K562 (cell line): ENCODE measurements at regions not wholly inside any gene's neighbourhood (a gene's known extent, or its start where the extent isn't known, plus 50 kb on each side); places are given as distances from the start of the nearest gene placed in this dataset.

ENCODE experiments used
- ATAC-seq: fragments of 200-7000 bp; cut with Tn5 transposase; 3 replicates; pipeline ENCODE4 v1.9.1; 2020; ENCODE audit warnings: moderate library complexity
- BruUV-seq: library from RNA; stranded (reverse); fragments of 400-500 nt; replicated peaks from 2 replicates; lab custom pipeline; 2021; lab: Mats Ljungman, UMichigan
- CTCF ChIA-PET: fragments of 300-600 bp; formaldehyde crosslinking; extraction: SDS; loops from one replicate; lab custom pipeline; 2021; ENCODE audit warnings: low intra/inter-chr PET ratio; lab: Yijun Ruan, JAX
- POLR2A ChIA-PET: fragments of 300-600, 350-650 bp; sonication (Branson Sonifier 250); formaldehyde crosslinking; extraction: SDS; loops from one replicate; lab custom pipeline; 2021; ENCODE audit warnings: antibody characterized with exemption, inconsistent platforms; lab: Yijun Ruan, JAX
- DNase-seq, 4 experiments: peaks; one replicate each; pipeline versions ENCODE4 v3.0.0 to v3.0.0-alpha.2; 2011 to 2018; ENCODE audit warnings: low spot score in 3 of 4, mixed read lengths in 3 of 4; ENCODE audit errors: extremely low read depth in 1 of 4
- FAIRE-seq: peaks from 2 replicates; lab custom pipeline; 2011; peaks lifted over from hg19 to GRCh38; lab: Jason Lieb, UNC
- H2AFZ ChIP-seq: 2 replicates; pipeline ENCODE4 v1.6.0; 2011; ENCODE audit warnings: low read depth, low read length, control low read depth, inconsistent platforms
- H3K27ac ChIP-seq: fragments of 200-600 bp; 3 replicates; pipeline ENCODE4 v1.8.0; 2011; ENCODE audit warnings: low read depth, mild to moderate bottlenecking, control low read depth, inconsistent platforms, low read length, moderate library complexity, mixed read lengths; ENCODE audit errors: extremely low read depth
- H3K27me3 ChIP-seq, 2 experiments: fragments of 300-600 bp in 1 of 2; 2 replicates in 1 of 2; 3 replicates in 1 of 2; pipeline versions ENCODE4 v1.6.0 to v1.8.0; 2011; ENCODE audit warnings: inconsistent platforms in 2 of 2, low read length in 2 of 2, mild to moderate bottlenecking in 1 of 2, mixed read lengths in 1 of 2, moderate library complexity in 1 of 2; ENCODE audit not compliant: control insufficient read depth in 2 of 2, insufficient read depth in 2 of 2
- H3K36me3 ChIP-seq: fragments of 300-600 bp; 3 replicates; pipeline ENCODE4 v1.8.0; 2011; ENCODE audit warnings: mild to moderate bottlenecking, low read length, inconsistent platforms; ENCODE audit not compliant: control insufficient read depth, insufficient read depth
- H3K4me1 ChIP-seq, 2 experiments: fragments of 200-600 bp in 1 of 2; replicated peaks in 1 of 2; 2 replicates in 1 of 2; 3 replicates in 1 of 2; pipeline versions ENCODE4 v1.5.1 to v1.8.0; 2011; ENCODE audit warnings: inconsistent platforms in 2 of 2, low read length in 2 of 2, mild to moderate bottlenecking in 1 of 2, mixed read lengths in 1 of 2, moderate library complexity in 1 of 2; ENCODE audit not compliant: control insufficient read depth in 2 of 2, insufficient read depth in 2 of 2
- H3K4me2 ChIP-seq: 2 replicates; pipeline ENCODE4 v1.6.1; 2011; ENCODE audit warnings: low read length, control low read depth, inconsistent platforms, mixed read lengths; ENCODE audit not compliant: insufficient read depth
- H3K4me3 ChIP-seq: fragments of 200-600 bp; sonication (generic), shearing (Covaris generic); 2 replicates; pipeline ENCODE4 v1.5.1; 2016; ENCODE audit warnings: control low read depth, inconsistent platforms
- H3K79me2 ChIP-seq: fragments of 200-600 bp; 3 replicates; pipeline ENCODE4 v1.8.0; 2011; ENCODE audit warnings: low read length, inconsistent platforms; ENCODE audit not compliant: control insufficient read depth, insufficient read depth
- H3K9ac ChIP-seq, 2 experiments: 2 replicates each; pipeline versions ENCODE4 v1.6.0 to v1.6.1; 2011; ENCODE audit warnings: low read depth in 2 of 2, low read length in 2 of 2, control low read depth in 1 of 2, inconsistent platforms in 1 of 2, mild to moderate bottlenecking in 1 of 2, mixed read lengths in 1 of 2; ENCODE audit not compliant: insufficient read depth in 1 of 2
- H3K9me1 ChIP-seq: one replicate; pipeline ENCODE4 v1.6.0; 2011; ENCODE audit warnings: inconsistent platforms, mild to moderate bottlenecking, low read length, moderate library complexity; ENCODE audit not compliant: control insufficient read depth, insufficient read depth
- H3K9me3 ChIP-seq: replicated peaks from 2 replicates; pipeline ENCODE4 v1.5.1; 2011; ENCODE audit warnings: low read depth, low read length, inconsistent platforms; ENCODE audit not compliant: control insufficient read depth, insufficient read depth
- H4K20me1 ChIP-seq: replicated peaks from 2 replicates; pipeline ENCODE4 v1.6.1; 2011; ENCODE audit warnings: low read length, inconsistent platforms, mixed read lengths; ENCODE audit not compliant: control insufficient read depth, insufficient read depth
- HNRNPLL ChIP-seq: fragments of 200-400 bp; formaldehyde crosslinking; IDR thresholded peaks from 2 replicates; pipeline ENCODE4 v1.6.1; 2017; ENCODE audit warnings: low read length, low read depth, mild to moderate bottlenecking; ENCODE audit not compliant: poor library complexity, severe bottlenecking
- KLF6 ChIP-seq: fragments of 250-450 bp; sonication (Bioruptor Pico); IDR thresholded peaks from 2 replicates; pipeline ENCODE4 v1.4.0; 2020; ENCODE audit warnings: mild to moderate bottlenecking, moderate library complexity, borderline replicate concordance
- SIX5 ChIP-seq, 2 experiments: IDR thresholded peaks; 2 replicates each; pipeline ENCODE4 v1.6.1; 2011; ENCODE audit warnings: low read length in 2 of 2, borderline replicate concordance in 1 of 2, low read depth in 1 of 2, mild to moderate bottlenecking in 1 of 2, moderate library complexity in 1 of 2; ENCODE audit not compliant: insufficient read depth in 1 of 2
- ZNF76 ChIP-seq: fragments of 250-450 bp; sonication (Bioruptor Pico); IDR thresholded peaks from 2 replicates; pipeline ENCODE4 v1.4.0; 2020; ENCODE audit warnings: mild to moderate bottlenecking, moderate library complexity, borderline replicate concordance
- ZNF766 ChIP-seq: fragments of 200-800 bp; sonication (Bioruptor generic); conservative IDR thresholded peaks from 2 replicates; pipeline ENCODE4 v1.6.1; 2016; ENCODE audit warnings: missing genetic modification characterization, missing compliant biosample characterization
- WGBS: fragments of 100-300 bp; shearing (Covaris generic); methylation state at CpG from one replicate; pipeline ENCODE4 v1.1.6; 2016; ENCODE audit warnings: low coverage, mixed read lengths; ENCODE audit not compliant: insufficient coverage; ENCODE audit errors: missing lambda C conversion rate; 5-methylcytosine and 5-hydroxymethylcytosine counted together
- in situ Hi-C: fragments of 300-500 bp; cut with MboI; formaldehyde crosslinking; loops from 4 replicates; pipeline ENCODE4 v1.15.0; 2018; ENCODE audit warnings: inconsistent platforms, mixed read lengths
- intact Hi-C: fragments of 100-400 bp; cut with micrococcal nuclease; formaldehyde crosslinking; loops from 2 replicates; pipeline ENCODE4 v1.14.2; 2022
- TF ChIP-seq, protein P1 (sequence below): fragments of 450-650 bp; IDR thresholded peaks from 2 replicates; pipeline ENCODE4 v1.6.1; 2016; ENCODE audit warnings: mild to moderate bottlenecking, moderate library complexity
- TF ChIP-seq, protein P2 (sequence below), 2 experiments: fragments of 450-650 bp; IDR thresholded peaks; 2 replicates each; pipeline ENCODE4 v1.6.1; 2016

DNA sequence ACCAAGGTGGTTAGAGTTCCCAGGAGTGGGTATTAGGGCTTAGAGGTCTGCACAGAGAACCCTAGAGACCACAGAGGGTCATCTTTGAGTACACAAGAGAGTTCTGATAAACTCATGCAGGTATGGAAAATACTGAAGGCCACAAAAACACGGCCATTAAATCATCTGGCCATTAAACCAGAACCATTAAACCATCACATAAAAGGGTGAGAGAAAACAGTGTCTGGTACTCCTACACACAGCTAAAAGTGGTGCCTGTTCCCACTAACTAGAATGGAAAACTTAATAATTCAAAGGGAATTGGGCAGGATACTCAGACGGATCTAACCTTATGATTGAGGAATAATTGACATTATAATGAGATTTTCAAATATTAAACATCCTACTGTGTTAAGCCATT lies 679.4 kb downstream of the TNS3 start:
- Histone ChIP-seq H3K9me1 (no peaks in the 10 kb centered on the region), H3K27me3 (no peaks in the 10 kb centered on the region), H3K36me3 (no peaks in the 10 kb centered on the region), H3K27ac (no peak overlapping the region), H3K4me3 (no peak overlapping the region), H3K9ac (no peak overlapping the region), H3K4me1 (no peaks in the 10 kb centered on the region), H3K9me3 (no peaks in the 10 kb centered on the region; the same call in 1 of the 2 replicates), H3K79me2 (no peaks in the 10 kb centered on the region), H3K4me2 (no peak overlapping the region), H4K20me1 (no peaks in the 10 kb centered on the region), H2AFZ (no peak overlapping the region)
- TF ChIP-seq, protein P1, sequence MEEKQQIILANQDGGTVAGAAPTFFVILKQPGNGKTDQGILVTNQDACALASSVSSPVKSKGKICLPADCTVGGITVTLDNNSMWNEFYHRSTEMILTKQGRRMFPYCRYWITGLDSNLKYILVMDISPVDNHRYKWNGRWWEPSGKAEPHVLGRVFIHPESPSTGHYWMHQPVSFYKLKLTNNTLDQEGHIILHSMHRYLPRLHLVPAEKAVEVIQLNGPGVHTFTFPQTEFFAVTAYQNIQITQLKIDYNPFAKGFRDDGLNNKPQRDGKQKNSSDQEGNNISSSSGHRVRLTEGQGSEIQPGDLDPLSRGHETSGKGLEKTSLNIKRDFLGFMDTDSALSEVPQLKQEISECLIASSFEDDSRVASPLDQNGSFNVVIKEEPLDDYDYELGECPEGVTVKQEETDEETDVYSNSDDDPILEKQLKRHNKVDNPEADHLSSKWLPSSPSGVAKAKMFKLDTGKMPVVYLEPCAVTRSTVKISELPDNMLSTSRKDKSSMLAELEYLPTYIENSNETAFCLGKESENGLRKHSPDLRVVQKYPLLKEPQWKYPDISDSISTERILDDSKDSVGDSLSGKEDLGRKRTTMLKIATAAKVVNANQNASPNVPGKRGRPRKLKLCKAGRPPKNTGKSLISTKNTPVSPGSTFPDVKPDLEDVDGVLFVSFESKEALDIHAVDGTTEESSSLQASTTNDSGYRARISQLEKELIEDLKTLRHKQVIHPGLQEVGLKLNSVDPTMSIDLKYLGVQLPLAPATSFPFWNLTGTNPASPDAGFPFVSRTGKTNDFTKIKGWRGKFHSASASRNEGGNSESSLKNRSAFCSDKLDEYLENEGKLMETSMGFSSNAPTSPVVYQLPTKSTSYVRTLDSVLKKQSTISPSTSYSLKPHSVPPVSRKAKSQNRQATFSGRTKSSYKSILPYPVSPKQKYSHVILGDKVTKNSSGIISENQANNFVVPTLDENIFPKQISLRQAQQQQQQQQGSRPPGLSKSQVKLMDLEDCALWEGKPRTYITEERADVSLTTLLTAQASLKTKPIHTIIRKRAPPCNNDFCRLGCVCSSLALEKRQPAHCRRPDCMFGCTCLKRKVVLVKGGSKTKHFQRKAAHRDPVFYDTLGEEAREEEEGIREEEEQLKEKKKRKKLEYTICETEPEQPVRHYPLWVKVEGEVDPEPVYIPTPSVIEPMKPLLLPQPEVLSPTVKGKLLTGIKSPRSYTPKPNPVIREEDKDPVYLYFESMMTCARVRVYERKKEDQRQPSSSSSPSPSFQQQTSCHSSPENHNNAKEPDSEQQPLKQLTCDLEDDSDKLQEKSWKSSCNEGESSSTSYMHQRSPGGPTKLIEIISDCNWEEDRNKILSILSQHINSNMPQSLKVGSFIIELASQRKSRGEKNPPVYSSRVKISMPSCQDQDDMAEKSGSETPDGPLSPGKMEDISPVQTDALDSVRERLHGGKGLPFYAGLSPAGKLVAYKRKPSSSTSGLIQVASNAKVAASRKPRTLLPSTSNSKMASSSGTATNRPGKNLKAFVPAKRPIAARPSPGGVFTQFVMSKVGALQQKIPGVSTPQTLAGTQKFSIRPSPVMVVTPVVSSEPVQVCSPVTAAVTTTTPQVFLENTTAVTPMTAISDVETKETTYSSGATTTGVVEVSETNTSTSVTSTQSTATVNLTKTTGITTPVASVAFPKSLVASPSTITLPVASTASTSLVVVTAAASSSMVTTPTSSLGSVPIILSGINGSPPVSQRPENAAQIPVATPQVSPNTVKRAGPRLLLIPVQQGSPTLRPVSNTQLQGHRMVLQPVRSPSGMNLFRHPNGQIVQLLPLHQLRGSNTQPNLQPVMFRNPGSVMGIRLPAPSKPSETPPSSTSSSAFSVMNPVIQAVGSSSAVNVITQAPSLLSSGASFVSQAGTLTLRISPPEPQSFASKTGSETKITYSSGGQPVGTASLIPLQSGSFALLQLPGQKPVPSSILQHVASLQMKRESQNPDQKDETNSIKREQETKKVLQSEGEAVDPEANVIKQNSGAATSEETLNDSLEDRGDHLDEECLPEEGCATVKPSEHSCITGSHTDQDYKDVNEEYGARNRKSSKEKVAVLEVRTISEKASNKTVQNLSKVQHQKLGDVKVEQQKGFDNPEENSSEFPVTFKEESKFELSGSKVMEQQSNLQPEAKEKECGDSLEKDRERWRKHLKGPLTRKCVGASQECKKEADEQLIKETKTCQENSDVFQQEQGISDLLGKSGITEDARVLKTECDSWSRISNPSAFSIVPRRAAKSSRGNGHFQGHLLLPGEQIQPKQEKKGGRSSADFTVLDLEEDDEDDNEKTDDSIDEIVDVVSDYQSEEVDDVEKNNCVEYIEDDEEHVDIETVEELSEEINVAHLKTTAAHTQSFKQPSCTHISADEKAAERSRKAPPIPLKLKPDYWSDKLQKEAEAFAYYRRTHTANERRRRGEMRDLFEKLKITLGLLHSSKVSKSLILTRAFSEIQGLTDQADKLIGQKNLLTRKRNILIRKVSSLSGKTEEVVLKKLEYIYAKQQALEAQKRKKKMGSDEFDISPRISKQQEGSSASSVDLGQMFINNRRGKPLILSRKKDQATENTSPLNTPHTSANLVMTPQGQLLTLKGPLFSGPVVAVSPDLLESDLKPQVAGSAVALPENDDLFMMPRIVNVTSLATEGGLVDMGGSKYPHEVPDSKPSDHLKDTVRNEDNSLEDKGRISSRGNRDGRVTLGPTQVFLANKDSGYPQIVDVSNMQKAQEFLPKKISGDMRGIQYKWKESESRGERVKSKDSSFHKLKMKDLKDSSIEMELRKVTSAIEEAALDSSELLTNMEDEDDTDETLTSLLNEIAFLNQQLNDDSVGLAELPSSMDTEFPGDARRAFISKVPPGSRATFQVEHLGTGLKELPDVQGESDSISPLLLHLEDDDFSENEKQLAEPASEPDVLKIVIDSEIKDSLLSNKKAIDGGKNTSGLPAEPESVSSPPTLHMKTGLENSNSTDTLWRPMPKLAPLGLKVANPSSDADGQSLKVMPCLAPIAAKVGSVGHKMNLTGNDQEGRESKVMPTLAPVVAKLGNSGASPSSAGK, result no peak
- TF ChIP-seq SIX5 (IDR thresholded peaks at IDR 0.05; ENCODE audit: borderline replicate concordance in 1 of 2, insufficient read depth in 1 of 2, low read depth in 1 of 2, low read length in 2 of 2), result no peak
- TF ChIP-seq ZNF76 (CRISPR knock-in tag), result no peak
- TF ChIP-seq, protein P2, sequence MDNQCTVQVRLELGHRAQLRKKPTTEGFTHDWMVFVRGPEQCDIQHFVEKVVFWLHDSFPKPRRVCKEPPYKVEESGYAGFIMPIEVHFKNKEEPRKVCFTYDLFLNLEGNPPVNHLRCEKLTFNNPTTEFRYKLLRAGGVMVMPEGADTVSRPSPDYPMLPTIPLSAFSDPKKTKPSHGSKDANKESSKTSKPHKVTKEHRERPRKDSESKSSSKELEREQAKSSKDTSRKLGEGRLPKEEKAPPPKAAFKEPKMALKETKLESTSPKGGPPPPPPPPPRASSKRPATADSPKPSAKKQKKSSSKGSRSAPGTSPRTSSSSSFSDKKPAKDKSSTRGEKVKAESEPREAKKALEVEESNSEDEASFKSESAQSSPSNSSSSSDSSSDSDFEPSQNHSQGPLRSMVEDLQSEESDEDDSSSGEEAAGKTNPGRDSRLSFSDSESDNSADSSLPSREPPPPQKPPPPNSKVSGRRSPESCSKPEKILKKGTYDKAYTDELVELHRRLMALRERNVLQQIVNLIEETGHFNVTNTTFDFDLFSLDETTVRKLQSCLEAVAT (IDR thresholded peaks at IDR 0.05), result no peak
- TF ChIP-seq KLF6 (CRISPR knock-in tag), result no peak
- no peak for TF ChIP-seq HNRNPLL
- no peak for TF ChIP-seq ZNF766
- ChIA-PET POLR2A (no interaction called here), CTCF (no interaction called here)
- ATAC-seq, result no peak
- intact Hi-C loops, result no loop called here
- 0% methylated on average over 2 of the region's 2 CpGs for WGBS
- in situ Hi-C loops, result no loop called here
- no TSS peak for BruUV-seq
- no peak for DNase-seq
- FAIRE-seq, result no peak
